HEK293 (cell line): ENCODE measurements at regions not wholly inside any gene's neighbourhood (a gene's known extent, or its start where the extent isn't known, plus 50 kb on each side); places are given as distances from the start of the nearest gene placed in this dataset.
A peak's percentile ranks its signal among the peaks of the same experiment; 100 is the strongest.

ENCODE experiments used
- CTCF ChIA-PET: fragments of 350-600 bp; formaldehyde crosslinking; extraction: SDS; loops from one replicate; lab custom pipeline; 2021; ENCODE audit warnings: antibody characterized with exemption; lab: Yijun Ruan, JAX
- POLR2A ChIA-PET: fragments of 300-600 bp; formaldehyde crosslinking; extraction: SDS; loops from one replicate; lab custom pipeline; 2020; ENCODE audit warnings: antibody characterized with exemption, inconsistent platforms; lab: Yijun Ruan, JAX
- H3K27ac ChIP-seq: fragments of 200-500 bp; sonication (Bioruptor generic); 2 replicates; pipeline ENCODE4 v1.5.1; 2014; ENCODE audit warnings: low read depth, low read length, control low read depth, inconsistent platforms; ENCODE audit errors: extremely low read depth
- H3K36me3 ChIP-seq, 2 experiments: fragments of 200-500 bp in 1 of 2; sonication (Bioruptor generic) in 1 of 2; 1 replicate in 1 of 2; 2 replicates in 1 of 2; pipeline ENCODE4 v1.5.1; 2014 to 2017; ENCODE audit warnings: inconsistent platforms in 2 of 2, low read length in 2 of 2; ENCODE audit not compliant: control insufficient read depth in 2 of 2, insufficient read depth in 1 of 2
- H3K4me1 ChIP-seq: fragments of 200-500 bp; sonication (Bioruptor generic); 2 replicates; pipeline ENCODE4 v1.5.1; 2014; ENCODE audit warnings: mild to moderate bottlenecking, low read length, inconsistent platforms; ENCODE audit not compliant: control insufficient read depth, insufficient read depth
- H3K4me3 ChIP-seq: 2 replicates; pipeline ENCODE4 v1.5.1; 2011; ENCODE audit warnings: low read depth, mild to moderate bottlenecking, control low read depth, low read length, moderate library complexity
- H3K9me3 ChIP-seq: fragments of 200-500 bp; sonication (Bioruptor generic); 2 replicates; pipeline ENCODE4 v1.5.1; 2014; ENCODE audit warnings: low read depth, low read length, inconsistent platforms; ENCODE audit not compliant: control insufficient read depth, insufficient read depth
- BCL11A ChIP-seq: fragments of 450-650 bp; formaldehyde crosslinking; IDR thresholded peaks from 2 replicates; pipeline ENCODE4 v1.5.1; 2016; ENCODE audit warnings: low read depth, missing biosample characterization, missing genetic modification characterization
- EGR2 ChIP-seq: fragments of 450-650 bp; formaldehyde crosslinking; IDR thresholded peaks from 2 replicates; pipeline ENCODE4 v1.5.1; 2016; ENCODE audit warnings: low read depth, missing biosample characterization, missing genetic modification characterization
- GLI2 ChIP-seq: fragments of 450-650 bp; formaldehyde crosslinking; IDR thresholded peaks from 2 replicates; pipeline ENCODE4; 2017; ENCODE audit warnings: missing biosample characterization, missing genetic modification characterization, low read depth, borderline replicate concordance
- GLI4 ChIP-seq: fragments of 450-650 bp; formaldehyde crosslinking; IDR thresholded peaks from 2 replicates; pipeline ENCODE4 v1.5.1; 2016; ENCODE audit warnings: missing biosample characterization, missing genetic modification characterization
- GLIS1 ChIP-seq: fragments of 450-650 bp; formaldehyde crosslinking; IDR thresholded peaks from 2 replicates; pipeline ENCODE4 v1.5.1; 2016; ENCODE audit warnings: missing biosample characterization, missing genetic modification characterization
- HOXC10 ChIP-seq: sonication (generic); formaldehyde crosslinking; IDR thresholded peaks from 2 replicates; pipeline ENCODE4 v1.8.1; 2023; ENCODE audit warnings: mild to moderate bottlenecking, missing genetic modification reagents
- HOXD13 ChIP-seq: sonication (generic); formaldehyde crosslinking; IDR thresholded peaks from 2 replicates; pipeline ENCODE4 v1.8.0; 2022; ENCODE audit warnings: missing genetic modification reagents, borderline replicate concordance
- KLF7 ChIP-seq: fragments of 450-650 bp; formaldehyde crosslinking; IDR thresholded peaks from 2 replicates; pipeline ENCODE4 v1.5.1; 2016; ENCODE audit warnings: missing biosample characterization, missing genetic modification characterization, borderline replicate concordance
- MZF1 ChIP-seq: fragments of 450-650 bp; formaldehyde crosslinking; IDR thresholded peaks from 2 replicates; pipeline ENCODE4 v1.5.1; 2017; ENCODE audit warnings: missing biosample characterization, missing genetic modification characterization, borderline replicate concordance
- RBAK ChIP-seq: fragments of 450-650 bp; formaldehyde crosslinking; IDR thresholded peaks from 2 replicates; pipeline ENCODE4 v1.5.1; 2016; ENCODE audit warnings: missing biosample characterization, missing genetic modification characterization
- SP2 ChIP-seq: fragments of 450-650 bp; formaldehyde crosslinking; IDR thresholded peaks from 2 replicates; pipeline ENCODE4 v1.5.1; 2016; ENCODE audit warnings: missing biosample characterization, missing genetic modification characterization
- SP7 ChIP-seq: fragments of 450-650 bp; formaldehyde crosslinking; IDR thresholded peaks from 2 replicates; pipeline ENCODE4 v1.5.1; 2016; ENCODE audit warnings: missing biosample characterization, missing genetic modification characterization
- ZBTB20 ChIP-seq: fragments of 450-650 bp; formaldehyde crosslinking; IDR thresholded peaks from 2 replicates; pipeline ENCODE4 v1.5.1; 2016; ENCODE audit warnings: missing biosample characterization, missing genetic modification characterization
- ZBTB44 ChIP-seq: fragments of 450-650 bp; IDR thresholded peaks from 2 replicates; pipeline ENCODE4 v1.5.1; 2018; ENCODE audit warnings: missing biosample characterization, mild to moderate bottlenecking, missing genetic modification characterization
- ZNF148 ChIP-seq: fragments of 450-650 bp; formaldehyde crosslinking; IDR thresholded peaks from 2 replicates; pipeline ENCODE4 v1.5.0; 2017; ENCODE audit warnings: missing biosample characterization, missing genetic modification characterization, borderline replicate concordance
- ZNF155 ChIP-seq: fragments of 450-650 bp; formaldehyde crosslinking; IDR thresholded peaks from 2 replicates; pipeline ENCODE4 v1.5.1; 2016; ENCODE audit warnings: missing biosample characterization, missing genetic modification characterization
- ZNF175 ChIP-seq: fragments of 450-650 bp; formaldehyde crosslinking; IDR thresholded peaks from 2 replicates; pipeline ENCODE4 v1.5.1; 2016; ENCODE audit warnings: missing biosample characterization, missing genetic modification characterization
- ZNF19 ChIP-seq: fragments of 450-650 bp; formaldehyde crosslinking; IDR thresholded peaks from 2 replicates; pipeline ENCODE4; 2016; ENCODE audit warnings: missing biosample characterization, missing genetic modification characterization, low read depth
- ZNF214 ChIP-seq: fragments of 450-650 bp; formaldehyde crosslinking; IDR thresholded peaks from 2 replicates; pipeline ENCODE4 v1.5.1; 2017; ENCODE audit warnings: missing biosample characterization, mild to moderate bottlenecking, missing genetic modification characterization, borderline replicate concordance
- ZNF24 ChIP-seq: fragments of 450-650 bp; formaldehyde crosslinking; IDR thresholded peaks from 2 replicates; pipeline ENCODE4 v1.5.1; 2016; ENCODE audit warnings: missing biosample characterization, missing genetic modification characterization
- ZNF266 ChIP-seq: fragments of 450-650 bp; formaldehyde crosslinking; IDR thresholded peaks from 2 replicates; pipeline ENCODE4 v1.5.1; 2016; ENCODE audit warnings: missing biosample characterization, missing genetic modification characterization, low read depth
- ZNF274 ChIP-seq, 2 experiments: fragments of 200-500 bp in 1 of 2; fragments of 450-650 bp in 1 of 2; sonication (Bioruptor generic) in 1 of 2; formaldehyde crosslinking in 1 of 2; IDR thresholded peaks; 2 replicates each; pipeline versions ENCODE4 v1.5.1 to v1.6.1; 2014 to 2016; ENCODE audit warnings: borderline replicate concordance in 1 of 2, inconsistent platforms in 1 of 2, low read length in 1 of 2, missing biosample characterization in 1 of 2, missing genetic modification characterization in 1 of 2
- ZNF324 ChIP-seq: fragments of 450-650 bp; formaldehyde crosslinking; IDR thresholded peaks from 2 replicates; pipeline ENCODE4 v1.5.1; 2016; ENCODE audit warnings: missing biosample characterization, missing genetic modification characterization
- ZNF404 ChIP-seq: fragments of 450-650 bp; formaldehyde crosslinking; IDR thresholded peaks from 2 replicates; pipeline ENCODE4 v1.5.1; 2017; ENCODE audit warnings: missing biosample characterization, missing genetic modification characterization
- ZNF473 ChIP-seq: fragments of 450-650 bp; formaldehyde crosslinking; IDR thresholded peaks from 2 replicates; pipeline ENCODE4 v1.5.1; 2017; ENCODE audit warnings: missing biosample characterization, missing genetic modification characterization
- ZNF530 ChIP-seq: fragments of 450-650 bp; formaldehyde crosslinking; IDR thresholded peaks from 2 replicates; pipeline ENCODE4 v1.5.1; 2016; ENCODE audit warnings: low read depth, missing biosample characterization, missing genetic modification characterization
- ZNF596 ChIP-seq: fragments of 450-650 bp; IDR thresholded peaks from 2 replicates; pipeline ENCODE4 v1.5.0; 2018; ENCODE audit warnings: missing biosample characterization, mild to moderate bottlenecking, missing genetic modification characterization, moderate library complexity
- ZNF626 ChIP-seq: fragments of 450-650 bp; sonication (Bioruptor Pico); formaldehyde crosslinking; IDR thresholded peaks from 2 replicates; pipeline ENCODE4 v1.5.1; 2018; ENCODE audit warnings: missing biosample characterization, missing genetic modification characterization, inconsistent platforms
- ZNF670 ChIP-seq: fragments of 450-650 bp; formaldehyde crosslinking; IDR thresholded peaks from 2 replicates; pipeline ENCODE4 v1.5.1; 2016; ENCODE audit warnings: missing biosample characterization, missing genetic modification characterization, low read depth
- ZNF777 ChIP-seq: fragments of 450-650 bp; formaldehyde crosslinking; IDR thresholded peaks from 2 replicates; pipeline ENCODE4 v1.5.1; 2017; ENCODE audit warnings: missing biosample characterization, missing genetic modification characterization, borderline replicate concordance
- ZNF791 ChIP-seq: fragments of 450-650 bp; formaldehyde crosslinking; IDR thresholded peaks from 2 replicates; pipeline ENCODE4 v1.5.1; 2016; ENCODE audit warnings: missing biosample characterization, missing genetic modification characterization
- TF ChIP-seq, protein P1 (sequence below): fragments of 450-650 bp; formaldehyde crosslinking; IDR thresholded peaks from 2 replicates; pipeline ENCODE4 v1.5.1; 2016; ENCODE audit warnings: missing biosample characterization, missing genetic modification characterization
- TF ChIP-seq, protein P2 (sequence below): fragments of 450-650 bp; formaldehyde crosslinking; IDR thresholded peaks from 2 replicates; pipeline ENCODE4 v1.5.1; 2017; ENCODE audit warnings: missing biosample characterization, mild to moderate bottlenecking, missing genetic modification characterization, moderate library complexity

DNA sequence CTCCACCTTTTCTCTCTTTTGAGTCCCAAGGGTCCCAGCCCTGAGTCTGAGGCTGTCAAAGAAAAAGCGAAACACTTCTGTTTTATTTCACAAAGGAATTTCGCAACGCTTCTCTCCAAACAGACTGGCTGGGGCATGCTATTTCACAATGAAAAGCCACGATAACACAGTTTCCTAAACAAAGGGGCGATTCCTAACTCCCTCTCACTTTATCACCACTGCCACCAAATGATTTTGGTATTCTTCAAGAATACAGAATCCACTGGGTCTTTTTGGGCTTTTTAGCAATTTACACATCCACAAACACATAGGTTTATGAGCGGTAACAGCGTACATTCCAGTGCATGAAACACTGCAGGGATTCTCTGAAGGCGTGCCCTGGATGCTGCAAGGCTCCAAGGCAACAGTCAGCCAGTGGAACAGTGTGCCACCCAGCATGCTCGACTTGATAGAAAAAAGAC lies 161.2 kb downstream of the DAD1 start (continued):
- TF ChIP-seq, protein P1, sequence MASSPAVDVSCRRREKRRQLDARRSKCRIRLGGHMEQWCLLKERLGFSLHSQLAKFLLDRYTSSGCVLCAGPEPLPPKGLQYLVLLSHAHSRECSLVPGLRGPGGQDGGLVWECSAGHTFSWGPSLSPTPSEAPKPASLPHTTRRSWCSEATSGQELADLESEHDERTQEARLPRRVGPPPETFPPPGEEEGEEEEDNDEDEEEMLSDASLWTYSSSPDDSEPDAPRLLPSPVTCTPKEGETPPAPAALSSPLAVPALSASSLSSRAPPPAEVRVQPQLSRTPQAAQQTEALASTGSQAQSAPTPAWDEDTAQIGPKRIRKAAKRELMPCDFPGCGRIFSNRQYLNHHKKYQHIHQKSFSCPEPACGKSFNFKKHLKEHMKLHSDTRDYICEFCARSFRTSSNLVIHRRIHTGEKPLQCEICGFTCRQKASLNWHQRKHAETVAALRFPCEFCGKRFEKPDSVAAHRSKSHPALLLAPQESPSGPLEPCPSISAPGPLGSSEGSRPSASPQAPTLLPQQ (tag by site-specific recombination), result no peak
- TF ChIP-seq ZNF404 (tag by site-specific recombination), result no peak
- TF ChIP-seq ZNF530 (tag by site-specific recombination), result no peak
- no peak for TF ChIP-seq ZNF596 (tag by site-specific recombination)
- no peak for TF ChIP-seq ZNF214 (tag by site-specific recombination)
- TF ChIP-seq ZNF266 (tag by site-specific recombination), result no peak
- TF ChIP-seq GLI4 (tag by site-specific recombination), result no peak
- TF ChIP-seq GLI2 (tag by site-specific recombination), result no peak
- TF ChIP-seq RBAK, result no peak
- no peak for TF ChIP-seq ZNF626 (tag by site-specific recombination)
- TF ChIP-seq ZNF24 (tag by site-specific recombination), result 0 out of 2 replicates have a peak, but pooled peaks have one; percentile 15
- no peak for TF ChIP-seq KLF7
- TF ChIP-seq ZNF473, result no peak
- TF ChIP-seq MZF1 (tag by site-specific recombination), result no peak
- TF ChIP-seq ZBTB44 (tag by site-specific recombination), result 0 out of 2 replicates have a peak, but pooled peaks have one; percentile 35
- TF ChIP-seq SP2 (tag by site-specific recombination), result no peak
- TF ChIP-seq ZBTB20 (tag by site-specific recombination), result peak; percentile 72; the same call in 1 of the 2 replicates
- TF ChIP-seq, protein P2, sequence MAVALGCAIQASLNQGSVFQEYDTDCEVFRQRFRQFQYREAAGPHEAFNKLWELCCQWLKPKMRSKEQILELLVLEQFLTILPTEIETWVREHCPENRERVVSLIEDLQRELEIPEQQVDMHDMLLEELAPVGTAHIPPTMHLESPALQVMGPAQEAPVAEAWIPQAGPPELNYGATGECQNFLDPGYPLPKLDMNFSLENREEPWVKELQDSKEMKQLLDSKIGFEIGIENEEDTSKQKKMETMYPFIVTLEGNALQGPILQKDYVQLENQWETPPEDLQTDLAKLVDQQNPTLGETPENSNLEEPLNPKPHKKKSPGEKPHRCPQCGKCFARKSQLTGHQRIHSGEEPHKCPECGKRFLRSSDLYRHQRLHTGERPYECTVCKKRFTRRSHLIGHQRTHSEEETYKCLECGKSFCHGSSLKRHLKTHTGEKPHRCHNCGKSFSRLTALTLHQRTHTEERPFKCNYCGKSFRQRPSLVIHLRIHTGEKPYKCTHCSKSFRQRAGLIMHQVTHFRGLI, result no peak
- TF ChIP-seq ZNF791 (tag by site-specific recombination), result no peak
- TF ChIP-seq, all 188 proteins: peak for 4

GRCh38 chr14:22426711-22427110 lies 162.3 kb downstream of the DAD1 start:
- peaks cover 8% of the 10 kb centered on the region for H3K4me1 ChIP-seq
- no peaks in the 10 kb centered on the region for H3K9me3 ChIP-seq
- CTCF ChIA-PET, result interaction anchor here (1.4 to 3.4 kb wide), 2 partner anchors 45 to 143 kb away, joined by 4 to 12 read pairs; no protein-coding TSS in a partner anchor
- no peak overlapping the region for H3K4me3 ChIP-seq
- POLR2A ChIA-PET, result no interaction called here
- no peak overlapping the region for H3K27ac ChIP-seq
- no peaks in the 10 kb centered on the region for H3K36me3 ChIP-seq
- TF ChIP-seq ZNF324 (tag by site-specific recombination), result no peak
- no peak for TF ChIP-seq ZNF175 (tag by site-specific recombination)
- TF ChIP-seq EGR2 (tag by site-specific recombination), result no peak
- no peak for TF ChIP-seq HOXC10 (CRISPR knock-in tag)
- TF ChIP-seq GLIS1, result no peak
- no peak for TF ChIP-seq SP7
- no peak for TF ChIP-seq ZNF777 (tag by site-specific recombination)
- TF ChIP-seq ZNF274 (IDR thresholded peaks at IDR 0.05; ENCODE audit: low read length), result no peak
- TF ChIP-seq ZNF274 (tag by site-specific recombination; IDR thresholded peaks at IDR 0.05; ENCODE audit: borderline replicate concordance), result no peak
- no peak for TF ChIP-seq ZNF155 (tag by site-specific recombination)
- no peak for TF ChIP-seq HOXD13
- no peak for TF ChIP-seq ZNF148
- no peak for TF ChIP-seq ZNF19 (tag by site-specific recombination)
- TF ChIP-seq BCL11A (tag by site-specific recombination), result no peak
- TF ChIP-seq ZNF670 (tag by site-specific recombination), result no peak
